ENCODE measurements at regions not wholly inside any gene's neighbourhood (a gene's known extent, or its start where the extent isn't known, plus 50 kb on each side); places are given as distances from the start of the nearest gene placed in this dataset.

- DNase-seq = no peak
These were observed 269.3 kb downstream of the BUD13 start for GRCh38 chr11:116503216-116504160.

GRCh38 chr11:116502641-116503061 is 270.1 kb downstream of the BUD13 start:
- DNase-seq = no peak

- DNase-seq = no peak
These were observed 271.1 kb downstream of the BUD13 start for GRCh38 chr11:116501728-116502127.

- DNase-seq = no peak
These were observed 271.7 kb downstream of the BUD13 start for GRCh38 chr11:116500947-116501602.

GRCh38 chr11:116500026-116500946 is 272.5 kb downstream of the BUD13 start:
- no peak for DNase-seq

- DNase-seq = no peak
These were observed 273.3 kb downstream of the BUD13 start for GRCh38 chr11:116499396-116500003.

- DNase-seq = no peak
These were observed 274.6 kb downstream of the BUD13 start for GRCh38 chr11:116498161-116498560.

GRCh38 chr11:116492600-116492999 is 280.2 kb downstream of the BUD13 start:
- no peak for DNase-seq

GRCh38 chr11:116488836-116489389 is 283.9 kb downstream of the BUD13 start:
- no peak for DNase-seq

- DNase-seq = no peak
These were observed 287.4 kb downstream of the BUD13 start for GRCh38 chr11:116485425-116485824.

GRCh38 chr11:116482716-116483115 is 290.1 kb downstream of the BUD13 start:
- DNase-seq = no peak

- DNase-seq = no peak
These were observed 291.6 kb downstream of the BUD13 start for GRCh38 chr11:116481126-116481675.

GRCh38 chr11:116478669-116479668 is 293.8 kb downstream of the BUD13 start:
- no peak for DNase-seq

GRCh38 chr11:116478205-116478604 is 294.6 kb downstream of the BUD13 start:
- no peak for DNase-seq

GRCh38 chr11:116473790-116474346 is 298.9 kb downstream of the BUD13 start:
- no peak for DNase-seq

GRCh38 chr11:116473206-116473769 is 299.5 kb downstream of the BUD13 start:
- DNase-seq = no peak

GRCh38 chr11:116472651-116473050 is 300.1 kb downstream of the BUD13 start:
- DNase-seq = no peak

- no peak for DNase-seq
These were observed 301.1 kb downstream of the BUD13 start for GRCh38 chr11:116471608-116472256.

GRCh38 chr11:116468699-116469098 is 304.1 kb downstream of the BUD13 start:
- DNase-seq = no peak

Measured in CD4-positive, alpha-beta T cell treated with Interleukin-4 for 4 hours (primary cell).